Hepatocyte (in vitro differentiated cells): ENCODE measurements at regions not wholly inside any gene's neighbourhood (a gene's known extent, or its start where the extent isn't known, plus 50 kb on each side); places are given as distances from the start of the nearest gene placed in this dataset.
"Not testable (repeated sequence)": the region's sequence is repeated elsewhere in the genome, so short reads cannot be mapped to it uniquely, and the experiment has no call there.

Source experiments
- DNase-seq: peaks from one replicate; pipeline ENCODE4 v3.0.0-alpha.2; 2016; ENCODE audit warnings: low spot score
- H2AFZ ChIP-seq: fragments of 200-600 bp; sonication (generic); 2 replicates; pipeline ENCODE4 v1.6.0; 2016; ENCODE audit warnings: antibody characterized with exemption, mild to moderate bottlenecking
- H3K27ac ChIP-seq: fragments of 200-600 bp; sonication (generic); 2 replicates; pipeline ENCODE4 v1.5.1; 2016; ENCODE audit warnings: mild to moderate bottlenecking
- H3K27me3 ChIP-seq: fragments of 200-600 bp; sonication (generic); 2 replicates; pipeline ENCODE4 v1.6.1; 2016
- H3K36me3 ChIP-seq: fragments of 200-600 bp; sonication (generic); replicated peaks from 2 replicates; pipeline ENCODE4 v1.5.1; 2016; ENCODE audit warnings: low read depth; ENCODE audit not compliant: insufficient read depth
- H3K4me1 ChIP-seq: fragments of 200-600 bp; sonication (generic); 2 replicates; pipeline ENCODE4 v1.5.1; 2016; ENCODE audit warnings: mild to moderate bottlenecking, moderate library complexity; ENCODE audit not compliant: insufficient read depth
- H3K4me2 ChIP-seq: fragments of 200-600 bp; sonication (generic); 2 replicates; pipeline ENCODE4 v1.6.0; 2016
- H3K4me3 ChIP-seq: fragments of 200-600 bp; sonication (generic); 2 replicates; pipeline ENCODE4 v1.5.1; 2016; ENCODE audit warnings: mild to moderate bottlenecking
- H3K79me2 ChIP-seq: fragments of 200-600 bp; sonication (generic); 2 replicates; pipeline ENCODE4 v1.6.0; 2017; ENCODE audit warnings: mild to moderate bottlenecking
- H3K9me2 ChIP-seq: fragments of 200-600 bp; sonication (generic); replicated peaks from 2 replicates; pipeline ENCODE4 v1.6.0; 2017; ENCODE audit warnings: mild to moderate bottlenecking; ENCODE audit not compliant: insufficient read depth
- H3K9me3 ChIP-seq: fragments of 200-600 bp; sonication (generic); 2 replicates; pipeline ENCODE4 v1.5.1; 2016; ENCODE audit warnings: low read depth, mild to moderate bottlenecking
- H4K20me1 ChIP-seq: fragments of 200-600 bp; sonication (generic); 2 replicates; pipeline ENCODE4 v1.6.0; 2016; ENCODE audit warnings: mild to moderate bottlenecking; ENCODE audit not compliant: insufficient read depth, poor library complexity, severe bottlenecking
- EZH2 ChIP-seq: fragments of 200-600 bp; sonication (generic); IDR thresholded peaks from 2 replicates; pipeline ENCODE4 v1.6.1; 2016; ENCODE audit warnings: antibody characterized with exemption, mild to moderate bottlenecking, borderline replicate concordance
- EZH2phosphoT487 ChIP-seq: fragments of 200-600 bp; sonication (generic); IDR thresholded peaks from one replicate; pipeline ENCODE4 v1.6.1; 2018; ENCODE audit warnings: antibody characterized with exemption, mild to moderate bottlenecking, low read depth, moderate library complexity; ENCODE audit not compliant: unreplicated experiment, severe bottlenecking
- WGBS: methylation state at CpG from one replicate; pipeline ENCODE4 v1.1.6; 2016; ENCODE audit warnings: low lambda C conversion rate; ENCODE audit errors: missing lambda C conversion rate; 5-methylcytosine and 5-hydroxymethylcytosine counted together
- TF ChIP-seq, protein P1 (sequence below): fragments of 200-600 bp; sonication (generic); IDR thresholded peaks from 2 replicates; pipeline ENCODE4 v1.5.1; 2016; ENCODE audit warnings: antibody characterized with exemption, mild to moderate bottlenecking; ENCODE audit not compliant: poor library complexity

DNA sequence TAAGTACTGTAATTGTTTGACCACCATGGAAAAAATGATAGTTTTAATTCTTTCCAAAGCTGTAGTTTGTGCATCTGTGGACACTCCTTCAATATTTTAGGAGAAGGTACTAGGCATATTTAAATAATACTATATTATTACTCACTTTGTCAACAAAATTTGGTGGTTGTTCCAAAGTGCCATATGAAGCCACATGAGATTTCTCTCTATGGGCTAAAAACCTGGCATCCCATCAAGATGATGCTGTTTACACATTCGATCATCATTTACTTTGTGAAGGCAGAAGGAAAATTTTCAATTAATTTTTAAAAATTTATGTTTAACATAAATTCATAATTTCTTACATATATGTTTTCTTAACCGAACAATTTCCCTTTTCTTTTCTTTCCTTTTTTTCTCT lies 502.6 kb upstream of the JAG1 start:
- no peak for DNase-seq
- H3K9me3 ChIP-seq = no peaks in the 10 kb centered on the region
- H3K4me1 ChIP-seq = no peaks in the 10 kb centered on the region
- H3K4me3 ChIP-seq = no peak overlapping the region
- no peaks in the 10 kb centered on the region for H3K27me3 ChIP-seq
- no peak overlapping the region for H3K27ac ChIP-seq
- H4K20me1 ChIP-seq = no peaks in the 10 kb centered on the region
- no peaks in the 10 kb centered on the region for H3K9me2 ChIP-seq
- no peaks in the 10 kb centered on the region for H3K36me3 ChIP-seq
- TF ChIP-seq EZH2phosphoT487 (no peak), EZH2 (no peak)
- TF ChIP-seq, protein P1, sequence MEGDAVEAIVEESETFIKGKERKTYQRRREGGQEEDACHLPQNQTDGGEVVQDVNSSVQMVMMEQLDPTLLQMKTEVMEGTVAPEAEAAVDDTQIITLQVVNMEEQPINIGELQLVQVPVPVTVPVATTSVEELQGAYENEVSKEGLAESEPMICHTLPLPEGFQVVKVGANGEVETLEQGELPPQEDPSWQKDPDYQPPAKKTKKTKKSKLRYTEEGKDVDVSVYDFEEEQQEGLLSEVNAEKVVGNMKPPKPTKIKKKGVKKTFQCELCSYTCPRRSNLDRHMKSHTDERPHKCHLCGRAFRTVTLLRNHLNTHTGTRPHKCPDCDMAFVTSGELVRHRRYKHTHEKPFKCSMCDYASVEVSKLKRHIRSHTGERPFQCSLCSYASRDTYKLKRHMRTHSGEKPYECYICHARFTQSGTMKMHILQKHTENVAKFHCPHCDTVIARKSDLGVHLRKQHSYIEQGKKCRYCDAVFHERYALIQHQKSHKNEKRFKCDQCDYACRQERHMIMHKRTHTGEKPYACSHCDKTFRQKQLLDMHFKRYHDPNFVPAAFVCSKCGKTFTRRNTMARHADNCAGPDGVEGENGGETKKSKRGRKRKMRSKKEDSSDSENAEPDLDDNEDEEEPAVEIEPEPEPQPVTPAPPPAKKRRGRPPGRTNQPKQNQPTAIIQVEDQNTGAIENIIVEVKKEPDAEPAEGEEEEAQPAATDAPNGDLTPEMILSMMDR = no peak
- 78% methylated on average over 2 of the region's 2 CpGs for WGBS
- no peaks in the 10 kb centered on the region for H3K79me2 ChIP-seq
- no peak overlapping the region for H3K4me2 ChIP-seq
- no peak overlapping the region for H2AFZ ChIP-seq

DNA sequence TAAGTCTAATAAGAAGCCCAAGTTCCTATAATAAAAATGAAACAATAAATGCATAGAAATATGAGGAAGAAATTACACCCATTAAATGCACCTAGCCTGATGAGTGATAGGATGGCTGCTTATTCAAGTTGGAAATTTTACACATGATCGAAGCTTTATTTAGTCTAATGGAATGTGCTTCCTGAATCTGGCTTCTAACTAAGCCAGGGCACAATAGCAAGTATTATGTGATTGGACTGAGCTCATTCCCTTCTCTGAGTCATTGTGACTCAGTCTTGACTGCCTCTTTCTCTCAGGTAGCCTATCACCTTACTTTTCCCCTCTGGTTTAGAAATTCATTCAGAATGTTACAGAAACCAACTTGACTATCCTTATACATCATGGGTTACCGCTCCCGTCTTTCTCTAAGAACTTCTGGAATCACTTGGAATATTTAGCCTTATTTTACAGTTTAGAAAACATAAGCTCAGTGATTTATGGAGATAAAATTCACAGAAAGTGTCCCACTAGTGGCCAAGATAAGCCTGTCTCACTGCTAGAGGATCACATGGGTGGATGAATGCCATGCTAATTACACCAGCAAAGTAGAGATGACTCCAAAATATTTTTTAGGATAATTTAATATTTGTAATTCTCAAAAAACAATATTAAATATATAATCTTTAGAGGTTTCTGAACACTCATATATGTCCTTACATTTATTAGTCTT lies 505.3 kb upstream of the JAG1 start:
- H3K79me2 ChIP-seq = no peaks in the 10 kb centered on the region
- H3K4me3 ChIP-seq = no peak overlapping the region
- H3K9me2 ChIP-seq = no peaks in the 10 kb centered on the region
- WGBS = 98% methylated on average over 3 of the region's 3 CpGs
- DNase-seq = no peak
- H3K27me3 ChIP-seq = no peaks in the 10 kb centered on the region
- no peak overlapping the region for H2AFZ ChIP-seq
- H3K4me1 ChIP-seq = no peaks in the 10 kb centered on the region
- H3K27ac ChIP-seq = no peak overlapping the region
- H4K20me1 ChIP-seq = no peaks in the 10 kb centered on the region
- TF ChIP-seq EZH2phosphoT487 (no peak), EZH2 (no peak)
- TF ChIP-seq, protein P1 = no peak
- no peaks in the 10 kb centered on the region for H3K36me3 ChIP-seq
- H3K4me2 ChIP-seq = no peak overlapping the region
- H3K9me3 ChIP-seq = no peaks in the 10 kb centered on the region

DNA sequence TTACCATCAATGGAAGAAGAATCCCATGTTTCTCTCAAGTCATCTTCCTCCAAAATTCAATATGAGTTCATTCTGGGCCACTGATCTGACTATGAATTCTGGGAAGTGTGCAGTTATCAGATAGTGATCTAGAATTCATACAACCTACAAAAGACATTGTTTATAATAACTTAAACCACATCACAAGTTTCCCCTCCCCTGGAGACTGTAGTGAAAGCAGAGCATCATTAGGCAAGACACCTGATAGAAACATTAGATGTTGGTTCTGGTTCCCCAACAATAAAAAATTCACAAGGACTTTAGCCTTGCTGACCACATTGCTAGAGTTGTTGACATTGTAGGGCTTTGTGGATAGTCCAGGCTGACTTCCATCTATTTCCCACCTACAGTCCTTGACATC lies 506.4 kb upstream of the JAG1 start:
- Histone ChIP-seq H3K36me3 (no peaks in the 10 kb centered on the region), H3K4me3 (no peak overlapping the region), H3K4me1 (no peaks in the 10 kb centered on the region), H3K27ac (no peak overlapping the region), H2AFZ (no peak overlapping the region), H3K9me3 (no peaks in the 10 kb centered on the region), H4K20me1 (no peaks in the 10 kb centered on the region), H3K4me2 (no peak overlapping the region), H3K9me2 (no peaks in the 10 kb centered on the region), H3K79me2 (no peaks in the 10 kb centered on the region), H3K27me3 (no peaks in the 10 kb centered on the region)
- TF ChIP-seq, protein P1 = no peak
- TF ChIP-seq EZH2 (no peak), EZH2phosphoT487 (no peak)
- DNase-seq = no peak

DNA sequence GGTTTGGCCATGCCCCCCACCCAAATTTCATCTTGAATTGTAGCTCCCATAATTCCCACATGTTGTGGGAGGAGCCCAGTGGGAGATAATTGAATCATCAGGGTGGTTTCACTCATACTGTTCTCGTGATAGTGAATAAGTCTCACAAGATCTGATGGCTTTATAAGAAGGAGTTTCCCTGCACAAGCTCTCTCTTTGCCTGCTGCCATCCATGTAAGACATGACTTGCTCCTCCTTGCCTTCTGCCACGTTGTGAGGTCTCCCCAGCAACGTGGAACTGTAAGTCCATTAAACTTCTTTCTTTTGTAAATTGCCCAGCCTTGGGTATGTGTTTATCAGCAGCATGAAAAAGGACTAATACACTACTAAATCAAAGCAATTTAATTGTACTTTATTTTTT lies 507.3 kb upstream of the JAG1 start:
- H2AFZ ChIP-seq, H3K4me3 ChIP-seq, H3K27ac ChIP-seq, H3K36me3 ChIP-seq, H3K4me2 ChIP-seq, H3K79me2 ChIP-seq, H3K27me3 ChIP-seq, DNase-seq, H3K9me2 ChIP-seq, H3K9me3 ChIP-seq, H3K4me1 ChIP-seq, H4K20me1 ChIP-seq: not testable (repeated sequence)
- WGBS = 80% methylated on average over 3 of the region's 3 CpGs
